OCI-LY7 (cell line): ENCODE measurements at regions not wholly inside any gene's neighbourhood (a gene's known extent, or its start where the extent isn't known, plus 50 kb on each side); places are given as distances from the start of the nearest gene placed in this dataset.

Source experiments
- BruUV-seq: library from RNA; stranded (reverse); fragments of 400-500 nt; replicated peaks from 2 replicates; lab custom pipeline; 2021; lab: Mats Ljungman, UMichigan
- CTCF ChIA-PET: fragments of 300-600 bp; sonication (Branson Sonifier 250); formaldehyde crosslinking; loops from one replicate; lab custom pipeline; 2022; ENCODE audit warnings: antibody characterized with exemption; ENCODE audit not compliant: unreplicated experiment; lab: Charles Lee
- POLR2A ChIA-PET: fragments of 300-600 bp; sonication (Branson Sonifier 250); formaldehyde crosslinking; loops from one replicate; lab custom pipeline; 2022; ENCODE audit warnings: antibody characterized with exemption; lab: Charles Lee
- DNase-seq: peaks from one replicate; pipeline ENCODE4 v3.0.0-alpha.2; 2015; ENCODE audit warnings: low spot score
- H2AFZ ChIP-seq: fragments of 200-600 bp; sonication (generic), shearing (Covaris generic); 2 replicates; pipeline ENCODE4 v1.6.1; 2014; ENCODE audit warnings: mild to moderate bottlenecking, antibody characterized with exemption, low read length, moderate library complexity
- H3K27ac ChIP-seq: fragments of 200-600 bp; sonication (generic); 2 replicates; pipeline ENCODE4 v1.5.1; 2014; ENCODE audit warnings: mixed run types, low read depth, mild to moderate bottlenecking, moderate library complexity, low read length, inconsistent platforms; ENCODE audit not compliant: poor library complexity, severe bottlenecking
- H3K36me3 ChIP-seq: fragments of 200-600 bp; sonication (generic); 2 replicates; pipeline ENCODE4 v1.6.1; 2014; ENCODE audit warnings: mild to moderate bottlenecking, antibody characterized with exemption, low read length, moderate library complexity, mixed read lengths; ENCODE audit not compliant: insufficient read depth
- H3K4me1 ChIP-seq: fragments of 200-600 bp; sonication (generic); 2 replicates; pipeline ENCODE4 v1.5.1; 2014; ENCODE audit warnings: mild to moderate bottlenecking, low read length; ENCODE audit not compliant: insufficient read depth, poor library complexity, severe bottlenecking
- H3K4me2 ChIP-seq: fragments of 200-600 bp; sonication (generic); 2 replicates; pipeline ENCODE4 v1.6.1; 2014; ENCODE audit warnings: mild to moderate bottlenecking, low read length
- H3K4me3 ChIP-seq: fragments of 200-600 bp; sonication (generic); 2 replicates; pipeline ENCODE4 v1.5.1; 2014; ENCODE audit warnings: mild to moderate bottlenecking, low read depth, low read length; ENCODE audit not compliant: poor library complexity, severe bottlenecking
- H3K79me2 ChIP-seq: fragments of 200-600 bp; sonication (generic); 2 replicates; pipeline ENCODE4 v1.6.1; 2016; ENCODE audit warnings: low read depth, mild to moderate bottlenecking, low read length, moderate library complexity, mixed read lengths; ENCODE audit not compliant: insufficient read depth
- H3K9me2 ChIP-seq: fragments of 200-600 bp; sonication (generic); 2 replicates; pipeline ENCODE4 v1.6.1; 2016; ENCODE audit warnings: mild to moderate bottlenecking, low read length, mixed read lengths; ENCODE audit not compliant: insufficient read depth
- H3K9me3 ChIP-seq: fragments of 200-600 bp; sonication (generic); 2 replicates; pipeline ENCODE4 v1.6.1; 2014; ENCODE audit warnings: mild to moderate bottlenecking, mixed run types, low read length, mixed read lengths
- H4K20me1 ChIP-seq: fragments of 200-600 bp; sonication (generic); 2 replicates; pipeline ENCODE4 v1.6.1; 2014; ENCODE audit warnings: mild to moderate bottlenecking, antibody characterized with exemption, low read length, moderate library complexity, mixed read lengths; ENCODE audit not compliant: insufficient read depth
- CTCF ChIP-seq: fragments of 200-600 bp; sonication (generic); conservative IDR thresholded peaks from 2 replicates; pipeline ENCODE4 v1.5.1; 2014; ENCODE audit warnings: mild to moderate bottlenecking, antibody characterized with exemption, low read length, moderate library complexity, mixed read lengths
- EZH2phosphoT487 ChIP-seq: fragments of 200-600 bp; sonication (generic); IDR thresholded peaks from 2 replicates; pipeline ENCODE4 v1.6.1; 2018; ENCODE audit warnings: low read depth, borderline replicate concordance, mild to moderate bottlenecking, mixed run types, antibody characterized with exemption, low read length, moderate library complexity, mixed read lengths
- intact Hi-C: fragments of 100-400 bp; cut with micrococcal nuclease; formaldehyde crosslinking; loops from one replicate; pipeline ENCODE4 v1.10.0; 2022; ENCODE audit not compliant: unreplicated experiment

DNA sequence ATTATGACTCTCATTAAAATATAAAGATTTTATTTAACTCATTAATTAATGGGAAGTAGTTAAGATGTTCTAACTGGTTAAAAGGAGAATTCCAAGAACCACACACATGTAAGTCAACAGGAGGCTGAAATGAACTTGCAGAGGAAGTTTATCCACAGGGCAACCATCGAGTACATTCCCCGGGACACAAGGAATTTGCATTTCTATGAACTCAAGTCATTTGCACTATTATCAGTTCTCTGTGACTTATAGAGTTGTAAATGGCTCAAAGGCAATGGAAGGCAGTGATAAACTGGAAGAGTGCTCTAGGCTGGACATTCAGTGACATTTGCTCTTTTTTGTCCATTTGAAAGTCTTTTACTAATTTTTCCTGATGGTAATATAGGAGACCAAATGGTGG, 97.4 kb downstream of the SNX5 start:
- Histone ChIP-seq H3K27ac (no peak overlapping the region), H3K4me1 (peaks cover 11% of the 10 kb centered on the region), H3K9me3 (no peaks in the 10 kb centered on the region), H3K79me2 (no peaks in the 10 kb centered on the region), H3K4me2 (no peak overlapping the region), H2AFZ (no peak overlapping the region), H3K4me3 (no peak overlapping the region), H3K9me2 (no peaks in the 10 kb centered on the region), H3K36me3 (no peaks in the 10 kb centered on the region), H4K20me1 (no peaks in the 10 kb centered on the region)
- BruUV-seq: no TSS peak
- CTCF ChIA-PET: no interaction called here
- TF ChIP-seq EZH2phosphoT487: no peak
- POLR2A ChIA-PET: interaction anchor here (0.7 to 2.0 kb wide), 2 partner anchors 15 to 73 kb away, joined by 3 to 7 read pairs; no protein-coding TSS in a partner anchor
- DNase-seq: no peak
- intact Hi-C loops: no loop called here

- H3K4me1 ChIP-seq: peaks cover 11% of the 10 kb centered on the region
- DNase-seq: no peak
- H4K20me1 ChIP-seq: no peaks in the 10 kb centered on the region
- H3K4me2 ChIP-seq: no peak overlapping the region
- ChIA-PET CTCF (no interaction called here), POLR2A (interaction anchor here (2.0 kb wide), 1 partner anchor 14 kb away, joined by 7 read pairs; no protein-coding TSS in a partner anchor)
- no peak overlapping the region for H2AFZ ChIP-seq
- intact Hi-C loops: no loop called here
- H3K27ac ChIP-seq: no peak overlapping the region
- no peaks in the 10 kb centered on the region for H3K79me2 ChIP-seq
- TF ChIP-seq CTCF (no peak), EZH2phosphoT487 (no peak)
- no peaks in the 10 kb centered on the region for H3K9me3 ChIP-seq
- no TSS peak for BruUV-seq
- H3K9me2 ChIP-seq: no peaks in the 10 kb centered on the region
- H3K36me3 ChIP-seq: no peaks in the 10 kb centered on the region
- no peak overlapping the region for H3K4me3 ChIP-seq
These were observed 98.4 kb downstream of the SNX5 start for GRCh38 chr20:17870086-17870740.

GRCh38 chr20:17869295-17869994, 99.1 kb downstream of the SNX5 start:
- BruUV-seq: no TSS peak
- H2AFZ ChIP-seq: no peak overlapping the region
- no peak overlapping the region for H3K27ac ChIP-seq
- POLR2A ChIA-PET: no interaction called here
- DNase-seq: no peak
- intact Hi-C loops: no loop called here
- H3K36me3 ChIP-seq: no peaks in the 10 kb centered on the region
- no peaks in the 10 kb centered on the region for H3K9me2 ChIP-seq
- H3K4me3 ChIP-seq: no peak overlapping the region
- TF ChIP-seq EZH2phosphoT487 (no peak), CTCF (no peak)
- H3K4me1 ChIP-seq: peaks cover 11% of the 10 kb centered on the region
- no peaks in the 10 kb centered on the region for H3K9me3 ChIP-seq
- CTCF ChIA-PET: no interaction called here
- H3K79me2 ChIP-seq: no peaks in the 10 kb centered on the region
- H3K4me2 ChIP-seq: no peak overlapping the region
- no peaks in the 10 kb centered on the region for H4K20me1 ChIP-seq
